GM12874 (cell line): ENCODE measurements at regions not wholly inside any gene's neighbourhood (a gene's known extent, or its start where the extent isn't known, plus 50 kb on each side); places are given as distances from the start of the nearest gene placed in this dataset.

Experiments used
- CTCF ChIP-seq: IDR thresholded peaks from 2 replicates; pipeline ENCODE4 v1.5.1; 2011; ENCODE audit warnings: low read depth, mild to moderate bottlenecking, control low read depth, low read length, moderate library complexity; ENCODE audit not compliant: insufficient read depth

GRCh38 chr6:92934625-92935024 is 484.7 kb downstream of the EPHA7 start:
- no peak for TF ChIP-seq CTCF

- TF ChIP-seq CTCF, result no peak
Measured at GRCh38 chr6:92930171-92930570, 489.2 kb downstream of the EPHA7 start.

DNA sequence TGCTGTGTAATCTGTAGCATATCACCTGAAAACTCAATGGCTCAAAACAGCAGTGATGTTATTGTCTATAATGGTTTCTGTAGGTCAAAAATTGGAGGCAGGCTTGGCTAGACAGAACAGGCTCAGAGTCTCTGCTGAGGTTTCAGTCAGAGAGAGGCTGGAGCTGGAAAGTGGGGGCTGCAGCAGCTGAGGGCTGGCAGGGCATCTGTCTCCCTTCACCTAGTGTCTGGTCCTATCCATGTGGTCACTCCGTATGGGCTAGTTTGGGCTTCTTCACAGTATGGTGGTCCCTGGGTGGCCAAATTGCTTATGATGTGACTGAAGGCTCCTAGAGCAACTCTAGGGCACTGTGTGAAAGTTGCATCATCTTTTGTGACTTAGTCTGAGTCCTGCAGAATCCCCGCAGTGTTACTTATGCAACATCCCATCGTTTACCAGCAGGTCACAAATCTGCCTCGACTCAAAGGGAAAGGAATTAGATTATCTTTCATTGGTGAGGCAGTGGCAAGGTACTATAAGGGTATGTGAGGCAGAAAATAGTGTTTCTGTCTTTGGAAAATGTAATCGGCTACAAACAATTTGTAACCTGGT is 497.0 kb downstream of the EPHA7 start:
- no peak for TF ChIP-seq CTCF

- TF ChIP-seq CTCF, result no peak
Measured at GRCh38 chr6:92915466-92915865, 503.9 kb downstream of the EPHA7 start.

GRCh38 chr6:92911301-92911700 is 508.1 kb downstream of the EPHA7 start:
- no peak for TF ChIP-seq CTCF

DNA sequence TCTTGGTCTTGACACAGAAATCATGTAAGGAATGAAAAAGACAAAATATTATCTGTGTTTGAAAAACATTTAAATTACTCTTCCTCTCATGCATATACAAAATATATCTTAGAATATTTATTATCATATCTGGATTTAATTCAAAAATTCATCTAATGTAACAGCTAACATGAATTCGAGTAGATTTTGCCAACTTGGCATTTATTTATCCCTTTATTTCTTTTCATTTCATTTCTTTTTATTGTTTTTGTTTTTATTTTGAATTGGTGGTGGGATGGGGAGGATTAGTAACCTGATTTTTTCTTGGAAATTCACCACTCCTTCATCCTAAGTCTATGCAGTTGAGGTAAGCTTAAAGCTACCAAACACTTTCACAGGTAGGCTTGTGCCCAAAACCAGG is 508.7 kb downstream of the EPHA7 start:
- no peak for TF ChIP-seq CTCF

- TF ChIP-seq CTCF, result no peak
Measured at GRCh38 chr6:92906385-92906784, 513.0 kb downstream of the EPHA7 start.
